HG02642 (cell line): ENCODE measurements at regions not wholly inside any gene's neighbourhood (a gene's known extent, or its start where the extent isn't known, plus 50 kb on each side); places are given as distances from the start of the nearest gene placed in this dataset.

ENCODE experiments used
- ATAC-seq: cut with Tn5 transposase; IDR thresholded peaks from one replicate; pipeline ENCODE4 v1.9.1; 2021; ENCODE audit warnings: mild to moderate bottlenecking; ENCODE audit not compliant: unreplicated experiment, poor library complexity

DNA sequence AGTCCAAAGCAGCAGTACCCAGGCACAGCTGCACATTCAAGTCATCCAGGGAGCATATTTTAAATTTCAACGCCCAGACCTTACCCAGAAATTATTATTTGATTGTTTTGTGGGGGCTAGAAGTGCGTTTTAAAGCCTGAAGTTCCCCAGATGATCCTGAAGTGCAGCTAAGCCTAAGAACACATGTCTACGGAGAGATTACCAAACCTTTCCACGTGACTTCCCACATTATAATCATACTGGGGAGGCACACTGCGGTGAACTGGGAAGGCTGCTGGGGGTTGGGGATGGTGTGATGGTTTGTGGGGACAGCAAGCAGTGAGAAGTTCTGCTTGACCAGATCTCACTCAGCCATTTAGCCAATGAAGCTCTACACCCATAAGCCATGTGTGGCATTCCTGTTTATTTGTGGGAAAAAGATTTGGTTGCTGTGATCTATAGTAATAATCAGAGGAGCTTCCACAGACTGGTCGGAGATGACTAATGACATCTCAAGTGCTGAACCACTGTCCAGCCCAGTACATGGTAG, 93.4 kb upstream of the CDH6 start:
- ATAC-seq, result no peak

DNA sequence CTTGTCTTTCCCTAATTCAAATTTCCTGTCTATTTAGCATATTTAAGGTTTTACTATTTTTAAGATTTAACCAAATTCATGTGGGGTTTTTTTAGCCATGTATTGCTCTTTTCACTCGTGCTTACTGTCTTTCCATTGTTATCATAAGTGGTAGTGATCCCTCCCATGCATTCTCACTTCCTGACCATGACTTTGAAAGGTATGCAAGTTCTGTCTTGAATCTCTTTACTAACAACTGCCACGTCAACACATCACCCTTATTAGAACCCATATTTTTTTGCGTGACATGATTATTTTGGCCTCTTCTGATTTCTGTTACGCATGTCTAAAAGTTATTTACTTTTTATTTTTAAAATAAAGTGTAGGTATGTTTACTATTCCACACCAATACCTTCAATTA, 94.7 kb upstream of the CDH6 start:
- no peak for ATAC-seq

- no peak for ATAC-seq
Observed at GRCh38 chr5:31097851-31098250, 95.6 kb upstream of the CDH6 start.

GRCh38 chr5:31096238-31096865, 97.1 kb upstream of the CDH6 start:
- no peak for ATAC-seq

- ATAC-seq, result no peak
Observed at GRCh38 chr5:31095796-31096195, 97.7 kb upstream of the CDH6 start.

DNA sequence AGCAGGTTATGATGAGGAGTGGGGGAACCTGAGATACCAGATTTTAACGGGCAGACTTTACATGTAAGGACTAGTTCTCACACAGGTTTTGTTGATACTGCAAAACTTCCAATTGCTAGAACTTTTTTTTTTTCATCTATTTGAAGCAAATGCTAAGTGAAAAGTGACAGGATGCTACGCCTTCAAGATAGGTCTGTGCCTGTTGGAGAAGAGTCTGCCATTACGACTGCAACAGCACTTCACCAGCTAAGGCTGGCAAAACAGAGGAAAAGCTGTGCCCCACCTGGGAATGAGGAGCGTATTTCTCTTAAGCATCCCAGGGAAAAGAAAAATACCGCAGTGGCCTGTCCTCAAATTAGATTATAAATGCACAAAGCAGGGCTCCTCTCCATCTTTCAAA, 102.0 kb upstream of the CDH6 start:
- ATAC-seq, result no peak

DNA sequence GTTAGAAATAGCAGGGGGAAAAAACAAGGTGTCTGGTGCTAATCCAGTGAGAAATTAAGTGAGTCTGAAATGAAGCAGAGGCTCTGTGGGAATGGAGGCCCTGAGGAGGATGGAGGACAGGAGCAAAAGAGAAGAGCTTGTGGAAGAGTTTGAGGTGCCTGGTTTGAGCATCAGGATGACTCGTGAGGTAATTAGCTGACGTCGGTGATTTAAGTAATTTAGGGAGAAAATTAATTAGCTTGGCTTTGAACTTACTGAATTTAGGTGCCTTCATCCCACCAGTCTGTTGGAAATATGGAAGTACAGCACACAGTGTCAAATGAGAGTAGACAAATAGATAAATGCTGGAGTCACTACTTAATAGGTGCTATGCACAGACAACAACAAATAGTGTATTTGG, 103.0 kb upstream of the CDH6 start:
- no peak for ATAC-seq

GRCh38 chr5:31086839-31087415, 106.6 kb upstream of the CDH6 start:
- ATAC-seq, result no peak

DNA sequence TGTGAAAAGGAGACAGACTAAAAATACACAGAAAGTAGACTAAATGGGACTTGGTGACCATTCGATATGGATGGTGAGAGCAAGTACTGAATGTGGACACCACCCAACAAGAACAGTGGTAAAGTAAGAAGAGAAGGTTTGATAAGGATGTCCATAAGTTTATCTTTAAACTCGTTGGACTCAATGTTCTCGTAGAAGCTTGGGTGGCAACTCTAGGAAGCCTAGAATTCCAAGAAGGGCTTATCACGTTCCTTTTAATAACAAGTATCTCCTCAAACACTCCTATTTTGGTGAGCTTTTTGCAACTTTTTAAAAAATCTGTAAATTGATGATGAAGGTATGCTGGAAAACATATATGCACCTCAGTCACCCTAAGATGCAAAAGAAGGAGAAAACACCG, 108.6 kb upstream of the CDH6 start:
- no peak for ATAC-seq

DNA sequence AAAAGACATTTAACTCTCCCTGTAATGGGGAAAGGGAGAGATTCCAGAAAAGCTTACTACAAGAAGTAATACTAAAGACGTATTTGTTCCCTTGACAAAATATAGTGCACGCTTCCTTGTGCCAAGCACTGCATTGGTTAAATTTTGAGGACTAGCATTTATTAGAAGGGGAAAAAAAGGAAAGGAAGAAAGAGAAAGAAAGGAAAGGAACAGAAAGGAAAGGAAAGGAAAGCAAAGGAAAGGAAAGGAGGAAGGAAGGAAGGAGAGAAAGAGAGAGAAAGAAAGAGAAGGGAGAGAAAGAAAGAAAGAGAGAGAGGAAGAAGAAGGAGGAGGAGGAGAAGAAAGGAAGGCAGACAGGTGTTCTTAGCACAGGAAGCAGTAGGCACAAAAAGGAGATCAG, 110.1 kb upstream of the CDH6 start:
- ATAC-seq, result no peak

DNA sequence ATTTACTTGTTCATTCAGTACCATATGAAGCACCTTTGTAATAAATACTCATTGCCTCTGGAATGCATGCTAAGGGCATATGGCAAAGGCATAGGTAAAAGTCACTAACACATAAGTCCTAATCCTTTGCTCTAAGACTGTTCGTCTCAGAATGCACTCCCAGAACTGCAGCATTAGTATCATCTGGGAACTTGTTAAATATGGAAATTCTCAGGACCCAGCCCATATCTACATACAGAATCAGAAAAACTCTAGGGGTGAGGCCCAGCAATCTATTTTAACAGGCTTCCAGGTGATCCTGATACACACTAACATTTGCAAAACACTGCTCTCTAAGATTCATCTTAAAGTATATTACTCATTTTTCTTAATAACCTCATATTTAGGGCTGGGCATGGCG, 113.8 kb upstream of the CDH6 start:
- no peak for ATAC-seq

- no peak for ATAC-seq
Observed at GRCh38 chr5:31078956-31079355, 114.5 kb upstream of the CDH6 start.

GRCh38 chr5:31075981-31076380, 117.5 kb upstream of the CDH6 start:
- no peak for ATAC-seq

- ATAC-seq, result no peak
Observed at GRCh38 chr5:31068287-31068686, 125.2 kb upstream of the CDH6 start.

- no peak for ATAC-seq
Observed at GRCh38 chr5:31066655-31067328, 126.7 kb upstream of the CDH6 start.

DNA sequence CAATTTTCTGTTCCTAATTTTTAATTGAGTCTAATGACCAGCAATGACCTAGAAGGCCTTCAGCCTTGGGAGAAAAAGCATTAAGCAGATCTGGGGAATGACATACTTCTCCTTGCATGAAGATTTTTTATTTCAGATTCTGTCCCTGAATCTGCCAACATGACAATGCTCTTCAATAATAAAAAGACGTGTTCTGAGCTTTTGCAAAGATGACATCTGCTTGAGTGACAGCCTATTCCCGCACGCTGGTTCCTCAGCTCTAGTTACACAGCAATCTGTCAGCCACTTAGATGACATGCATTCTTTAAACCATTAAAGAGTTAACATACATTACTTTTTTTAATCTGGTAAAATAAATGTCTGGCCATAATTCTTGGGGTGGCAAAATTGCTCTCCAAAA, 129.3 kb upstream of the CDH6 start:
- no peak for ATAC-seq

DNA sequence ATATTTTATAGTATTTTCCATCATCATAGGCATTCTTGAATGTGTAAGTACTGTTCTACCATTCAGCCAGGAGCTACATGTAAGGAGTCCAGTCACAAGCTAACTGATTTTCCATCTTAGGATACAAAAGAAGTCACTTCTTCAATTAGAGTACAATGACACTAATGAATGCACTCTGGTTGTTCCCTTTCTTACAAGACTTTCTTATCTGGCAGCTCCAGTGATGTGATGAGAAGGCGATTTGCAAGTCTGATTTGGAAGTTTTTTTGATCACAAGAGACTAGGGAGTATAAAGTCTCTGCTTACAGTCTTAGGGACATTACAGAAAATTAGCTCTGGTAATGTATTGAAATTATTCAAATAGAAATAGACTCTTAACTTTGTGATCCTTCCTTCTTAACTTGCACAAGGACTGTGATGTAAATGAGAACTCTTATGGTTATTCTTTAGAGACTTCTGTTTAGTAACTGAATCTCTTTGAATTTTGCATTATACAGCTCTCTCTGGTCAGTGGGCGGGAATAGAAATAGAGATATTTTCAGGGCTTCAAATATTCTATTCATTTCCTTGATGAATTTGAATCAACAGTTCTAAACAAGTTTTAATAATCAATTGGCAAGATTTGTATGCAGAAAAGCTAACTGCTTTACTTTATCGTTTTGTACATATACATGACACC, 130.4 kb upstream of the CDH6 start:
- ATAC-seq, result no peak

DNA sequence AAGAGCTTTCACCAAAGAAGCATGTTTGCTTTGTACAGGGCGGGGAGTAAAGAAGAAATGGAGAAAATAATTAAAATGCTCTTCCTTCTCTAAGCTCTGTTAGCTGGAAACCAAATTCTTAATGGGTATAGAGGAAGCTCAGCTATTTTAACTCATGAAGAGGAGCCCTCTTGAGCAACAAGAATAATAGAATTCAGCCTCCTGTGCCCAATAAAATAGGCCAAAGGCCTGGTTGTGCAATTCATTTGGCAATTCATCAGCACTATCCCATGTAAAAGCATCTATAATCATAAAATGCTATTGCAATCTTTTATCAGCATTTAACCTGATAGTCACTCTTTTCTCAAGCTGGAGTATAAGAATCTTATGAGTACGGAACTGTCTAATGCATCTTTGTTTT, 133.6 kb upstream of the CDH6 start:
- ATAC-seq, result no peak

- ATAC-seq, result no peak
Observed at GRCh38 chr5:31054453-31054852, 139.0 kb upstream of the CDH6 start.

- no peak for ATAC-seq
Observed at GRCh38 chr5:31052937-31053658, 140.4 kb upstream of the CDH6 start.

DNA sequence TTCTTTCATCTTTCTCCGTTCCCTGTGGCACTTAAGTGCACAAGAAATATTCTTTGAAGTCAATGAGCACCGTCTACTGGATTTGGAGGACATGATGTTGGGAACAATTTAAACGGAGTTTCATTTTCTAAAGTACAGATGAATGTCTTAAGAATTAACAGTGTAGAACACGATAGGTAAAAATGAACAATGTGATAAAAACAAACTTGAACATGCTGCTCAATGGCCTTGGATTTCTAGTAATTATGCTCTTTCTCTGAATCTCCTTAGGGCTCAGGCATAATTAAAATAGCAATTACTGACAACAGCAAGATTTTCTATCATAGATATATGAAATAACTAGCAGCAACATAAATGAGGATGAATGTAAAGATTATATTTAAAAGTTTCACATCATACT, 142.2 kb upstream of the CDH6 start:
- no peak for ATAC-seq
